ENCODE measurements at regions not wholly inside any gene's neighbourhood (a gene's known extent, or its start where the extent isn't known, plus 50 kb on each side); places are given as distances from the start of the nearest gene placed in this dataset.

- TF ChIP-seq CTCF (tag by site-specific recombination; IDR thresholded peaks at IDR 0.05), result no peak
- TF ChIP-seq ZNF624 (tag by site-specific recombination; IDR thresholded peaks at IDR 0.05), result no peak
- no peak for TF ChIP-seq YY2 (tag by site-specific recombination; IDR thresholded peaks at IDR 0.05)
- TF ChIP-seq ZNF514 (tag by site-specific recombination; IDR thresholded peaks at IDR 0.05), result no peak
- TF ChIP-seq SETDB1 (IDR thresholded peaks at IDR 0.05; ENCODE audit: insufficient read length, low read length), result no peak
- no peak for TF ChIP-seq RBAK (tag by site-specific recombination; IDR thresholded peaks at IDR 0.05)
These were observed 640.3 kb downstream of the TRIML1 start for GRCh38 chr4:188779581-188779980.
